ENCODE measurements at regions not wholly inside any gene's neighbourhood (a gene's known extent, or its start where the extent isn't known, plus 50 kb on each side); places are given as distances from the start of the nearest gene placed in this dataset.

- in situ Hi-C loops (cut with MboI) (no loop called here), intact Hi-C loops (cut with micrococcal nuclease) (no loop called here)
- no TSS peak for BruUV-seq (replicated peaks)
- Histone ChIP-seq H3K27ac (ENCODE audit: extremely low read depth, low read depth, low read length) (peak overlapping the region; percentile 19; the same call in 1 of the 3 replicates), H3K4me2 (ENCODE audit: insufficient read depth, low read length) (no peak overlapping the region), H3K36me3 (ENCODE audit: control insufficient read depth, insufficient read depth, low read length) (peaks cover 14% of the 10 kb centered on the region; the same call in 2 of the 3 replicates), H3K79me2 (ENCODE audit: control insufficient read depth, insufficient read depth, low read length) (peaks cover 19% of the 10 kb centered on the region; the same call in 2 of the 3 replicates), H3K4me1 (replicated peaks in 1 of 2; ENCODE audit: control insufficient read depth in 2 of 2, insufficient read depth in 2 of 2, low read length in 2 of 2) (no peaks in the 10 kb centered on the region; a peak in 1 of 5 replicates), H3K9me3 (replicated peaks; ENCODE audit: control insufficient read depth, insufficient read depth, low read depth, low read length) (no peaks in the 10 kb centered on the region; the same call in 1 of the 2 replicates), H3K4me3 (no peak overlapping the region), H2AFZ (ENCODE audit: low read depth, low read length) (peak overlapping the region; percentile 35; the same call in 1 of the 2 replicates), H3K9ac (ENCODE audit: insufficient read depth in 1 of 2, low read depth in 2 of 2, low read length in 2 of 2) (no peak overlapping the region), H3K27me3 (ENCODE audit: control insufficient read depth in 2 of 2, insufficient read depth in 2 of 2, low read length in 2 of 2) (no peaks in the 10 kb centered on the region), H4K20me1 (replicated peaks; ENCODE audit: control insufficient read depth, insufficient read depth, low read length) (no peaks in the 10 kb centered on the region), H3K9me1 (ENCODE audit: control insufficient read depth, insufficient read depth, low read length) (no peaks in the 10 kb centered on the region)
- CTCF ChIA-PET (ENCODE audit: low intra/inter-chr PET ratio): no interaction called here
- ATAC-seq (peak; percentile 90), FAIRE-seq (peak; percentile 51), DNase-seq (ENCODE audit: extremely low read depth in 1 of 4, low spot score in 3 of 4) (peak in 1 of 4 experiments; percentile 51)
- POLR2A ChIA-PET: interaction anchor here (0.6 to 1.2 kb wide), 3 partner anchors 9 to 1823 kb away, joined by 3 to 5 read pairs (median 3); no protein-coding TSS in a partner anchor
- WGBS (ENCODE audit: insufficient coverage, low coverage, missing lambda C conversion rate): 13% methylated on average over 4 of the region's 4 CpGs
- TF ChIP-seq ZBTB9 (CRISPR knock-in tag; IDR thresholded peaks at IDR 0.05) (peak; percentile 94), HMBOX1 (IDR thresholded peaks at IDR 0.05) (peak; percentile 54; the same call in 1 of the 2 replicates), KAT8 (IDR thresholded peaks at IDR 0.05; ENCODE audit: low read depth) (no peak), RCOR1 (IDR thresholded peaks at IDR 0.05; ENCODE audit: borderline replicate concordance in 1 of 2, low read depth in 2 of 2, low read length in 2 of 2) (peak in 1 of 2 experiments; percentile 39; a peak in 1 of 4 replicates), PPARD (CRISPR knock-in tag; IDR thresholded peaks at IDR 0.05) (no peak), CREM (IDR thresholded peaks at IDR 0.05; ENCODE audit: low read depth) (peak; percentile 48; the same call in 1 of the 2 replicates), IRF9 (tag; IDR thresholded peaks at IDR 0.05) (no peak), MCM2 (IDR thresholded peaks at IDR 0.05; ENCODE audit: low read depth) (no peak), ETV1 (tag; conservative IDR thresholded peaks at IDR 0.05; ENCODE audit: low read depth) (peak; percentile 43), BACH1 (tag; IDR thresholded peaks at IDR 0.05) (no peak), CBFA2T2 (conservative IDR thresholded peaks at IDR 0.05) (no peak), CUX1 (CRISPR knock-in tag; IDR thresholded peaks at IDR 0.05) (no peak), MAX (CRISPR knock-in tag; IDR thresholded peaks at IDR 0.05) (no peak), ZNF77 (CRISPR knock-in tag; IDR thresholded peaks at IDR 0.05) (no peak), MIER1 (IDR thresholded peaks at IDR 0.05; ENCODE audit: low read depth) (no peak)
Observed at GRCh38 chr1:77614037-77614436, 68.4 kb downstream of the ZZZ3 start.

Data from K562 (cell line).